ENCODE measurements at regions not wholly inside any gene's neighbourhood (a gene's known extent, or its start where the extent isn't known, plus 50 kb on each side); places are given as distances from the start of the nearest gene placed in this dataset.

GRCh38 chr9:129469188-129469987 is 151.5 kb downstream of the C9orf50 start:
- DNase-seq: no peak

GRCh38 chr9:129467739-129468666 is 152.9 kb downstream of the C9orf50 start:
- DNase-seq: no peak

- DNase-seq: no peak
Measured at GRCh38 chr9:129467004-129467588, 153.8 kb downstream of the C9orf50 start.

- no peak for DNase-seq
Measured at GRCh38 chr9:129465834-129466535, 154.9 kb downstream of the C9orf50 start.

- no peak for DNase-seq
Measured at GRCh38 chr9:129464972-129465833, 155.7 kb downstream of the C9orf50 start.

GRCh38 chr9:129463994-129464393 is 156.9 kb downstream of the C9orf50 start:
- DNase-seq: no peak

GRCh38 chr9:129463477-129463876 is 157.4 kb downstream of the C9orf50 start:
- DNase-seq: no peak

GRCh38 chr9:129462360-129462759 is 158.5 kb downstream of the C9orf50 start:
- DNase-seq: no peak

- peak; percentile 81 for DNase-seq
Measured at GRCh38 chr9:129460323-129461261, 160.3 kb downstream of the C9orf50 start.

- DNase-seq: peak; percentile 50
Measured at GRCh38 chr9:129459547-129460322, 161.2 kb downstream of the C9orf50 start.

GRCh38 chr9:129458663-129459546 is 162.0 kb downstream of the C9orf50 start:
- peak; percentile 49 for DNase-seq

GRCh38 chr9:129458155-129458661 is 162.7 kb downstream of the C9orf50 start:
- no peak for DNase-seq

- DNase-seq: no peak
Measured at GRCh38 chr9:129457325-129457779, 163.5 kb downstream of the C9orf50 start.

GRCh38 chr9:129456549-129457324 is 164.2 kb downstream of the C9orf50 start:
- no peak for DNase-seq

GRCh38 chr9:129455151-129455995 is 165.5 kb downstream of the C9orf50 start:
- DNase-seq: no peak

GRCh38 chr9:129454467-129455067 is 166.3 kb downstream of the C9orf50 start:
- no peak for DNase-seq
